Smooth muscle cell (in vitro differentiated cells): ENCODE measurements at regions not wholly inside any gene's neighbourhood (a gene's known extent, or its start where the extent isn't known, plus 50 kb on each side); places are given as distances from the start of the nearest gene placed in this dataset.

Experiments used
- DNase-seq: peaks from one replicate; lab custom pipeline; 2025; ENCODE audit not compliant: unreplicated experiment; lab: John Stamatoyannopoulos, UW
- H2AFZ ChIP-seq: fragments of 200-600 bp; sonication (generic); 2 replicates; pipeline ENCODE4 v1.6.0; 2016; ENCODE audit warnings: antibody characterized with exemption, low read depth, mild to moderate bottlenecking
- H3F3A ChIP-seq: fragments of 200-600 bp; sonication (generic); 2 replicates; pipeline ENCODE4 v1.6.0; 2017; ENCODE audit warnings: antibody characterized with exemption, low read depth
- H3K27ac ChIP-seq: fragments of 200-600 bp; sonication (generic); 2 replicates; pipeline ENCODE4 v1.5.1; 2016; ENCODE audit warnings: low read depth, mild to moderate bottlenecking
- H3K27me3 ChIP-seq: fragments of 200-600 bp; sonication (generic); 2 replicates; pipeline ENCODE4 v1.6.1; 2016; ENCODE audit warnings: low read depth, mild to moderate bottlenecking
- H3K36me3 ChIP-seq: fragments of 200-600 bp; sonication (generic); 2 replicates; pipeline ENCODE4 v1.5.1; 2016; ENCODE audit warnings: low read depth
- H3K4me1 ChIP-seq: fragments of 200-600 bp; sonication (generic); 2 replicates; pipeline ENCODE4 v1.5.1; 2016; ENCODE audit warnings: low read depth
- H3K4me2 ChIP-seq: fragments of 200-600 bp; sonication (generic); 2 replicates; pipeline ENCODE4 v1.6.0; 2016; ENCODE audit warnings: mild to moderate bottlenecking
- H3K4me3 ChIP-seq: fragments of 200-600 bp; sonication (generic); 2 replicates; pipeline ENCODE4 v1.5.1; 2016; ENCODE audit warnings: mild to moderate bottlenecking
- H3K79me2 ChIP-seq: fragments of 200-600 bp; sonication (generic); 2 replicates; pipeline ENCODE4 v1.6.0; 2016; ENCODE audit warnings: low read depth, mild to moderate bottlenecking
- H3K9ac ChIP-seq: fragments of 200-600 bp; sonication (generic); 2 replicates; pipeline ENCODE4 v1.6.0; 2016; ENCODE audit warnings: low read depth
- H3K9me3 ChIP-seq: fragments of 200-600 bp; sonication (generic); replicated peaks from 2 replicates; pipeline ENCODE4 v1.5.1; 2016; ENCODE audit warnings: low read depth
- H4K20me1 ChIP-seq: fragments of 200-600 bp; sonication (generic); 2 replicates; pipeline ENCODE4 v1.6.0; 2016; ENCODE audit warnings: low read depth
- CTCF ChIP-seq: fragments of 200-600 bp; sonication (generic); IDR thresholded peaks from 2 replicates; pipeline ENCODE4 v1.5.1; 2017; ENCODE audit warnings: borderline replicate concordance, mild to moderate bottlenecking, antibody characterized with exemption; ENCODE audit not compliant: insufficient read depth, poor library complexity, severe bottlenecking
- WGBS: methylation state at CpG from one replicate; pipeline ENCODE4 v1.1.7; 2016; ENCODE audit warnings: low lambda C conversion rate; 5-methylcytosine and 5-hydroxymethylcytosine counted together

GRCh38 chr13:74444161-74444571 lies 310.0 kb upstream of the KLF12 start:
- Histone ChIP-seq H3K36me3 (no peaks in the 10 kb centered on the region), H3K4me3 (no peak overlapping the region), H3F3A (no peaks in the 10 kb centered on the region), H3K4me2 (no peak overlapping the region), H3K27me3 (no peaks in the 10 kb centered on the region), H3K79me2 (no peaks in the 10 kb centered on the region), H3K4me1 (peaks cover 4% of the 10 kb centered on the region), H3K27ac (no peak overlapping the region), H3K9me3 (no peaks in the 10 kb centered on the region), H2AFZ (no peak overlapping the region), H4K20me1 (no peaks in the 10 kb centered on the region), H3K9ac (no peak overlapping the region)
- 73% methylated on average over 6 of the region's 6 CpGs for WGBS
- TF ChIP-seq CTCF = no peak
- no peak for DNase-seq

GRCh38 chr13:74443631-74444030 lies 309.4 kb upstream of the KLF12 start:
- Histone ChIP-seq H3K4me1 (peaks cover 4% of the 10 kb centered on the region), H4K20me1 (no peaks in the 10 kb centered on the region), H3K4me2 (no peak overlapping the region), H3K9ac (no peak overlapping the region), H2AFZ (no peak overlapping the region), H3K9me3 (no peaks in the 10 kb centered on the region), H3K27me3 (no peaks in the 10 kb centered on the region), H3K27ac (no peak overlapping the region), H3K36me3 (no peaks in the 10 kb centered on the region), H3F3A (no peaks in the 10 kb centered on the region), H3K79me2 (no peaks in the 10 kb centered on the region), H3K4me3 (no peak overlapping the region)
- 13% methylated on average over 1 of the region's 1 CpG for WGBS
- DNase-seq = no peak
- TF ChIP-seq CTCF = no peak

GRCh38 chr13:74442751-74443150 lies 308.5 kb upstream of the KLF12 start:
- H3K79me2 ChIP-seq = no peaks in the 10 kb centered on the region
- TF ChIP-seq CTCF = no peak
- no peak overlapping the region for H3K27ac ChIP-seq
- no peaks in the 10 kb centered on the region for H4K20me1 ChIP-seq
- no peak overlapping the region for H2AFZ ChIP-seq
- no peaks in the 10 kb centered on the region for H3K27me3 ChIP-seq
- no peak overlapping the region for H3K9ac ChIP-seq
- H3K36me3 ChIP-seq = no peaks in the 10 kb centered on the region
- H3K9me3 ChIP-seq = no peaks in the 10 kb centered on the region
- H3K4me2 ChIP-seq = no peak overlapping the region
- peaks cover 4% of the 10 kb centered on the region for H3K4me1 ChIP-seq
- WGBS = 84% methylated on average over 5 of the region's 5 CpGs
- no peaks in the 10 kb centered on the region for H3F3A ChIP-seq
- no peak for DNase-seq
- no peak overlapping the region for H3K4me3 ChIP-seq

GRCh38 chr13:74438901-74439300 lies 304.7 kb upstream of the KLF12 start:
- Histone ChIP-seq H3K27me3 (no peaks in the 10 kb centered on the region), H3K36me3 (no peaks in the 10 kb centered on the region), H3F3A (no peaks in the 10 kb centered on the region), H3K9me3 (no peaks in the 10 kb centered on the region), H2AFZ (no peak overlapping the region), H3K27ac (no peak overlapping the region), H4K20me1 (no peaks in the 10 kb centered on the region), H3K4me1 (peaks cover 3% of the 10 kb centered on the region), H3K79me2 (no peaks in the 10 kb centered on the region), H3K9ac (no peak overlapping the region), H3K4me2 (no peak overlapping the region), H3K4me3 (no peak overlapping the region)
- no peak for TF ChIP-seq CTCF
- WGBS = 71% methylated on average over 3 of the region's 3 CpGs
- DNase-seq = no peak
